Posterior vena cava (tissue), 2 donors: ENCODE measurements at regions not wholly inside any gene's neighbourhood (a gene's known extent, or its start where the extent isn't known, plus 50 kb on each side); places are given as distances from the start of the nearest gene placed in this dataset.

Experiments
- DNase-seq: peaks from one replicate; pipeline ENCODE4 v3.0.0-alpha.2; 2020; ENCODE audit warnings: low spot score
- intact Hi-C, 2 donors: fragments of 100-400 bp; cut with DNase I; formaldehyde crosslinking; loops; one replicate each; pipeline versions ENCODE4 v1.14.1 to v1.14.2; 2022 to 2023
- donor health status: DM: yes; HTN: yes; CAD: no.
- donor health status: DM: yes; HTN: yes; CAD: no.

DNA sequence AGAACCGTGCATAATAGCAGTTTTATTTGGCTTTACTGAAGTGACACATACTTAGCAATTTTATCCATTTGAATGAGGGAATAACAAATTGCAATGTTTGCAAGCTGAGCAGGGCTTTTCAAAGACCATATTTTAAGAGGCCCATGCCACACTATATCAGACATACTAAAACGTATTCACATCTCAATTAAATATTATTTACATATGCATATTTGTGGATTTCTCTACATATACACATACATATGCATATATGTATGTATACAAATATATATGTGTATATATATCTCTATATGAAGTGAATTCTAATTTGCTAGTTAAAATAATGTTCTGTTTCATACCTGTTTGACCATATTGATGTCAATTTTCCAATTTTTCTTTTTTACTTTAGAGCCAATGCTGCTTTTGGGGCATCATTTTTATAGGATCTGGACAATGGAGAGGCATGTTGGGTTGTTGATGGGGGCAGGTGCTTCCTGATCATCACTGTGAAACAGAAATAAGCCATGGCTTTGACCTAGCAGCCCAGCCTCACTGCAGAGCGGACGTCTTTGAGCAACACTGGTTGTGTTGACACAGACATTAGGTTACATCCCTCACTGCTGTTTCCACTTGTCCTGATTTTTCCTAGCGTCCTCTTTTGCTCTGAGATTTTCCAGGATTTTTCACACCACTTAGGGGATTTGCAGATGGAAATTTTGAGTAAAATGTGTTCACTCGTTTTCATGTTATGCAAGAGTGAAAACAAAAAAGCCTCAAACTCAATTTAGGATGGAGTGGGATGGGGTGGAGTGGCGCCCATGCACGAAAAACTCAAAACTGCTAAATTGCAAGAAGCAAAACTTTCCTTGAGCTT is 56.9 kb downstream of the RDH14 start:
- intact Hi-C loops: no loop called here
- no peak for DNase-seq

DNA sequence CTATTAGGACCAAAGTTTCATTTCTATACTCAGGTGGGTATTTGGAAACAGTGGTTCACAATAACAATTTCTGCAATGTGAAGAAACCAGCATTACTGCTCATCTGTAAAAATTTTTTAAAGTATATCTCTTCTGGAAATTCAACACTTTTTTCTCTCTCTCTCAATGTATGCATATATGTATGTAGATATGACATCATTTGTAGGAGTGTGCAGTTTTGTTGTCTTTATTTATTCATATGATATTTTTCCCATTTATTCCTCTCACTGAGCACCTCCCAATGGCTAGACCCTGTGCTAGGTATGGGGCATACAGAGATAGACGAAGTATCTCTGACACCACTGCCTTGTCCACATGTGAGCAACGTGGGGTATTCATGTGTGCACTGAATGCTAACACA is 58.3 kb downstream of the RDH14 start:
- no peak for DNase-seq
- intact Hi-C loops: no loop called here

GRCh38 chr2:18501729-18502128 is 58.7 kb downstream of the RDH14 start:
- intact Hi-C loops: no loop called here
- DNase-seq: no peak

GRCh38 chr2:18501156-18501555 is 59.3 kb downstream of the RDH14 start:
- intact Hi-C loops: no loop called here
- DNase-seq: no peak

- no peak for DNase-seq
- intact Hi-C loops: no loop called here
Measured at GRCh38 chr2:18500333-18500732, 60.1 kb downstream of the RDH14 start.

DNA sequence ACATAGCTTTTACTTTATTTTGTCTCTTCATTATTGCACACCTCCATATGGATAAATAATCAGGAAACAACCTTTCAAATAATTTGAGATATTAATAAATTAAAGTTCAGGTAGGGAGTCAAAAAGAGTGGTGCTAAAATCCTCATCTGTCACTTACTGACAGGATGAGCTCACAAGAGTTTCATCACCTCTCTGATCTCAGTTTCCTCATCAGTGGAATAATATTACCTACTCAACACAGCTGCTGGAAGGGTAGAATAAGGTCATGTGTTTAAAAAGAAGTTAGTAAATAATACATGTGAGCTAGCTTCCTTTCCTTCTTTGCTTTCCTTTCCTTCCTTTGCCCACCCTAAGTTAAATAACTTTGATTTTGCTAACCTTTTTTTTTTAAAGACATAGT is 61.9 kb downstream of the RDH14 start:
- intact Hi-C loops: no loop called here

GRCh38 chr2:18496516-18496915 is 63.9 kb downstream of the RDH14 start:
- no peak for DNase-seq
- intact Hi-C loops: no loop called here

More for the DNA sequence above, 61.9 kb downstream of the RDH14 start:
- DNase-seq: no peak

DNA sequence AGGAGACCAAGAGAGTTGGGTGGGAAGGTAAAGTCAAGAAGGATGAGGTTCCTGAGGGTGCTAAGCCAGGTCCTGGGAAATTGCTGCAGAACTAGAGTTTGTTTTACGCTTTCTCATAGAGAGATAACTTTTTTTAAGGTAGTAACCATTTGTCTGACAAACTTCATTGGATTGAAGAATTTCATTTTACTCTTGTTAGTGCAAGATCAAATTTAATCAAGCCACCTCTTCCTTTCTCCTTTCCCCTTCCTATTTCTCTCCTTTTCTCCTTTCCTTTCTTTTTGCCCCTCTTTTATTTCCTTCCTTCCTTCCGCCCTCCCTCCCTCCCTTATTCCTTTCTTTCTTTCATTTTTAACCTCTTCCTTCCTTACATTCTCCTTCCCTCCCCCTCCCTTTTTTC is 65.4 kb downstream of the RDH14 start:
- intact Hi-C loops: no loop called here
- no peak for DNase-seq

DNA sequence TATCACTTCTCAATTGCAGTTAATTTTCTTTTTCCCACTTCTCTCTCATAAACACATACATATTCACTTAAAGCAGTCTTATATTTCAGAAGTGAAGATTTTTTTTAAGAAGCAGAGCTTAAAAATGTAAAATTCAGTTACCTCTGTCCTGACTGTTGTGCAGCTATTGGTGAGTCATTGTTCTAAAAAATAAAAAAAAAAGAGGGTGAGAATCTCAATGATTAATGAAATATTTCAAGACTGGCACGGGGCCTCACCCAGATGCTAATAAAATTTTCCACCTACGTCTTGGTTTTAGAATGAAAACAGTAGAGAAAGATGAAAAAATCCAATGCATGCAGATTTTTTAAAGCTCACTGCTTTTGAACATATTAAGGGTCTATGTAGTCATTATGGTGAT is 67.7 kb downstream of the RDH14 start:
- no peak for DNase-seq
- intact Hi-C loops: no loop called here

DNA sequence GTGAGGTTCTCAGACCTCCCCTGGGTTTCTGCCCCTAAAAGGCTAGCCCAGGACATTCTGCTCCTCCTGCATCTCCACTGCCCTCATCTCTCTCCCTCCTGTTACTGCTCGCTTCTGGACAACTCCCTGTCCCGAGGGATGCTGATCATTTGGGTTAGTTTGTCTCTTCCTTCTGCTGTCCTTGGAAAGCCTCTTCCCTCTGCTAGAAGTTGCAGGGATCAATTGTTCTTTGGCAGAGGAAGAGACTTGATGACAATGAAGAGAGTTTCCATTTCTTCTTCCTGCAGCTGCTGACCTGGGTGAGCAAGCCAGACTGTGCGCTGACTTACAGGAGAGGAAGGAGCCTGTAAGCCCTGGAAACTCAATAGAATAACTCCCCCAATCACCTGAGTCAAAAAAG is 68.9 kb downstream of the RDH14 start:
- intact Hi-C loops: no loop called here
- no peak for DNase-seq

DNA sequence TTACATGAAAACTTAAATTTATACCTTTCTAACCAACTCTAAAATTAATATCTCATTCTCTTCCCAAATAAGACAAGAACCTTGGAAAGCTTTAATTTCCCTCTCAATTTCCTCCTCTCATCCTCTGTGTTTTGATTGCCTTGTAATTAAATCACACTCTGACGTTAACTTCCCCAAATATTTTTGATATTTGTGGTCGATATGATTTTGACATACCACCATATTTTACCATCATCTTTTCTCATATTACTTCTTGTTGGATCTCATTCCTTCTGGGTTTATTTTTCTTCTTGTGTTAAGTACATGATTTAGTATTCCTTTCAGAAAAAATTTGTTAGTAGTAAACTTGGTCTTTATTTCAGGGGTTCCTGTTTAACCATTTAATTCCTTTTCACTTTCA is 69.6 kb downstream of the RDH14 start:
- DNase-seq: no peak
- intact Hi-C loops: no loop called here

- DNase-seq: no peak
- intact Hi-C loops: no loop called here
Measured at GRCh38 chr2:18487106-18487913, 73.1 kb downstream of the RDH14 start.

GRCh38 chr2:18484625-18485024 is 75.8 kb downstream of the RDH14 start:
- no peak for DNase-seq
- intact Hi-C loops: no loop called here

DNA sequence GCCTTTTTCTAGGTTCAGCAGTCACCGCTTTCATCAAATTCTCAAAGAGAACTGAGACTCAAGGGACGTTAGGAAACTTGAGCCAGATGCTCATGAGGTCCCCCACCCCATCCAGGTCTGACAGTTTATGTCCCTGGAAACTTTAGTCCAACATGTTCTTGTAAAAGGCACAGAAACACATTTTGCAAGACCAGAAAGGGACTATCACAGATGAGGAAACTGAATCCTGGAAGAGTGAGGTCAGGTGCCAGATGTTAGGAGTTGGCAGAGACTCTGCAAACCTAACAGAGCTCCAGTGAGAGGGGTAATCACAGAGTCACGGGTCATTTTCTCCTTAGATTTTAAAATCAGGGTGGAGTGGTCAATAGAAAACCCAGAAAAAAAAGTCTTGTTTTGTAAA is 76.6 kb downstream of the RDH14 start:
- intact Hi-C loops: no loop called here
- no peak for DNase-seq

GRCh38 chr2:18482666-18483065 is 77.8 kb downstream of the RDH14 start:
- intact Hi-C loops: no loop called here
- no peak for DNase-seq

GRCh38 chr2:18479947-18480369 is 80.5 kb downstream of the RDH14 start:
- intact Hi-C loops: no loop called here
- DNase-seq: no peak

DNA sequence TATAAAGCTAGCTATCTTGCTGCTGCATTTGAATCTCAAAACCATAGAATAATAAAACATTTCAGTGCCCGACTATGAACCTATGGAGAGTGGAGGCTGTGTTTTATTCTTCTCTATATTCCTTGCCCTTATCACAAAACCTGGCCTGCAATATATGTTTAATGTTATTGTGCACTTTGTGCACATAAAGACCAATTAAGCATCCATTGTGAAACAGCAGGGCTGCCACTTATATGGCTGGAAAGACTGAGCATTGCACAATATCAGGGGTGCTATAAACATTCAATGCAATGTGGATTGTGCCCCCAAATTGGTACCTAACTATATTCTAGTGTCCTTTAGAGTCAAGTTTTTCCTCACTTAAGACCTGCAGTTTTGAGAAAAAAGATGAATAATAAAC is 83.2 kb downstream of the RDH14 start:
- no peak for DNase-seq
- intact Hi-C loops: no loop called here

DNA sequence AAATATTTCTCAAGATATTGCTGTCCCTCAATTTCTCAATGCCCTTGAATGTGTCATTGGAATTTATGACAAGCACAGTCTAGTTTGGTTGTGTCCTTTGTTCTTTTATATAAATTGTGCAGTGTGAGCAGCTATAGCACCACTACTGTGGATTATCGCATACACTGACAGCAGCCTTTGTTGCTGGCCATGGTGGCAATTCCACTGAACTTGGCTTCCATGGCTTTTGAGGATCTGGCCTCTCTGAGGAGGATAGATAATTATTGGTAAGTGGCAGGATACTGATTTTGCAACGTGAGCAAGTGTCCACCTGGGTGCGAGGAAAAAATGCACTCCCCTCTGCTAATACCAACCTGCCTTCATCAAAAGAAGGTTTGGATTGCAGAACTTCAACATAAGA is 84.0 kb downstream of the RDH14 start:
- no peak for DNase-seq
- intact Hi-C loops: no loop called here

DNA sequence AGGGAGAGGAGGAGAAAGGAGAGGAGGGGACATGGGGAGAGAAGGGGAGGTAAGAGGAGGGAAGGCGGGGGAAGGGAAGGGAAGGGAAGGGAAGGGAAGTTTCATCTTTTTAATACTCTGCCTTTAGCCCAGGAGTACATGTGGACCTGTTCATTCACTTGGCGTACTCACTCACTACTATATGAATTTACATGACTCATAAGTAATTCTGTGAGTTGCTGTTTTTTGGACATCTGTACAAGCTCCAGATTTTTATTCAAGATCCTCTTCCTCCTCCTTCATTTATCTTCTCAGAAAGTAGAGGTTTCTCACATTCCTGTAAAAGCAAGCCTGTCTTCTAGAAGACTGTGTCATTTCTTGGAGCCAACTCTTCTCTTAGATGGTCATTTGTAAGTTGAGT is 84.6 kb downstream of the RDH14 start:
- no peak for DNase-seq
- intact Hi-C loops: no loop called here

- DNase-seq: no peak
- intact Hi-C loops: no loop called here
Measured at GRCh38 chr2:18474700-18475099, 85.8 kb downstream of the RDH14 start.
